NCI-H1105 treated with DMSO at 0.1 percent for 48 hours (cell line): ENCODE measurements at regions not wholly inside any gene's neighbourhood (a gene's known extent, or its start where the extent isn't known, plus 50 kb on each side); places are given as distances from the start of the nearest gene placed in this dataset.
"Not testable (repeated sequence)": the region's sequence is repeated elsewhere in the genome, so short reads cannot be mapped to it uniquely, and the experiment has no call there.

Experiments
- DNase-seq: peaks from one replicate; lab custom pipeline; 2025; lab: John Stamatoyannopoulos, UW

DNA sequence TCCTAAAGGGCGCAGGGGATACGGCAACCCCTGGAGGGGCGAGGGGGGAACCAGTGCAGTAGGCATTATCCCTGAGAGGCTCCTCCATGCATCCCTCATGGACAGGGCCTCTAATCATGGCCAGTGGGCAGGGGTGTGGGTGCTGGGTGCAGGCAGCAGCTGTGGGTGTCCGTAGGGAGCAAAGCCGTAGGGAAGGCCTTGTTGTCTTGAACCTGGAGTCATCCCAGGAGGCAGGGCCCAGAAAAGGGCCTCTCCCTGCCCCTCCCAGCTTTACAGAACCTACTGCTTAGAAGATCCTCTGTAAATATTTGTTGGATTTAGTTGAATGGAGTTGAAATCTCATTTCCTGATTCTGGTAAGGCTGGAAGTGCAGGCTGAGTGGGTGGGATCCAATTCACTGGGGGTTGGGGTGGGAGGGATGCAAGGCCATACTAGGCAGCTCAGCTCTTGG lies 207.0 kb upstream of the HAAO start:
- DNase-seq: no peak

DNA sequence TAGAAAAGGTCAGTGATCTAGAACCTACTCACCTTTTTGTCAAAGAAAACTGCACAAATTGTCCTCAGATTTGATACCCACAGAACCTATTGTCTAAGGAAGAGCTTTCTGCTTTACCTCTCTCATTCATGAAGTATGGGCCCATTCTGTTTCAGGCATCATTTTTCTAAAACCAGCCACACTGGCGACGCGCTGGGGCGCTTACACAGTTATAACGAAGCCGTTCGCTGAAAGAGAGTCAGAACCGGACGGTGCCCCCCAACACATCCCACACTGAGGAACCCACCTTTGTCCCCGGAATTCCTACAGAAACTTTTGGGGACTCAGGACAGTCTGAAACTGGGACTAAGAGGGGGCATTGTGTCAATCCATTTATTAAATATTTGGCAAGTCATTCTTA lies 206.3 kb upstream of the HAAO start:
- no peak for DNase-seq

DNA sequence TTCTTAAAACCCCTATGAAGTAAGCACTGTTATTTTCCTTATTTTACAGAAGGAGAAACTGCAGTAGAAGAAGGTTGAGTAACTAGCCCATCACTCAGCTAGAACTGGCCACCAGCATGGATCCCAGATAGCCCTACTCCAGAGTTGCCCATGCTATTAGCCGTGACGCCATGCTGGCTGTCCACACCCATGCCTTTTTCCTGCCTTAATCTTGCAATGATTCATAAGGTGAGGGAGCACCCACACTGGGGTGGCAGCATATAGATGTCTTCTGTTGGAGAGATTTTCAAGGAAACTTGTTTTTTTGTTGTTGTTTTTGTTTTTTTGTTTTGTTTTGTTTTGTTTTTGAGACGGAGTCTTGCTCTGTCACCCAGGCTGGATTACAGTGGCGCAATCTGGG lies 204.1 kb upstream of the HAAO start:
- no peak for DNase-seq

DNA sequence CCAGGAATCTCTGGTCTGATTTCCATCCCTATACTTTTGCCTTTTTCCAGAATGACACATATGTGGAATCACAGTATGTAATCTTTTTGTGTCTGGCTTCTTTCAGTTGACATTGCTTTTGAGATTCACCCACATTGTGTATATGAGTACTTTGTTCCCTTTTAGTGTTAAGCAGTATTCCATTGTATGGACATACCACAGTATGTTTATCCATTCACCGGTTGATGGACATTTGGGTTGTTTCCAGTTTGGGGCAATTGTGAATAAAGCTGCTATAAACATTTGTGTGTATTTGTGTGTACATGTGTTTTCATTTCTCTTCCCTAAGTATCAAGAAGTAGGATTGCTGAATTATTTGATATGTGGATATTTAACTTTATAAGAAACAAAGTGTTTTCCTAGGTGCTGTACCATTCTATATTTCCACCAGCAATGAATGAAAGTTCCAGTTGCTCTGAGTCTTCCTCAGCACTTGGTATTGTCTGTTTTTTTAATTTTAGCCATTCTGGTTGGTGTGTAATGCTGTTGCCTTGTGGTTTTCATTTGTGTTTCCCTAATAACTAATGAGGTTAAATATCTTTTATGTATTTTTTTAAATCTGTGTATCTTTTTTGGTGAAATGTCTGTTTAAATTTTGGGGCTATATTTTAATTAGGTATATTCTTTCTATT lies 203.5 kb upstream of the HAAO start:
- DNase-seq: no peak

DNA sequence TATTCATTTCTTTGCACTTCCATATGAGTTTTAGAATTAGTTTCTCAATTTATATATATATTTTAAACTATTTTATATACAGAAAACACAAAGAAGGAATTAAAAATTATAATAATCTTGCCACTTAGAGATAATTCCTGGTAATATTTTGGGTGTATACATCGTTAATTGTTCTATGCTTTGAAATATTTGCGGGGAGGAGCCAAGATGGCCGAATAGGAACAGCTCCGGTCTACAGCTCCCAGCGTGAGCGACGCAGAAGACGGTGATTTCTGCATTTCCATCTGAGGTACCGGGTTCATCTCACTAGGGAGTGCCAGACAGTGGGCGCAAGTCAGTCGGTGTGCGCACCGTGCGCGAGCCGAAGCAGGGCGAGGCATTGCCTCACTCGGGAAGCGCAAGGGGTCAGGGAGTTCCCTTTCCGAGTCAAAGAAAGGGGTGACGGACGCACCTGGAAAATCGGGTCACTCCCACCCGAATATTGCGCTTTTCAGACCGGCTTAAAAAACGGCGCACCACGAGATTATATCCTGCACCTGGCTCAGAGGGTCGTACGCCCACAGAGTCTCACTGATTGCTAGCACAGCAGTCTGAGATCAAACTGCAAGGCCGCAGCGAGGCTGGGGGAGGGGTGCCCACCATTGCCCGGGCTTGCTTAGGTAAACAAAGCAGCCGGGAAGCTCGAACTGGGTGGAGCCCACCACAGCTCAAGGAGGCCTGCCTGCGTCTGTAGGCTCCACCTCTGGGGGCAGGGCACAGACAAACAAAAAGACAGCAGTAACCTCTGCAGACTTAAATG lies 197.1 kb upstream of the HAAO start:
- DNase-seq: peak; percentile 1

DNA sequence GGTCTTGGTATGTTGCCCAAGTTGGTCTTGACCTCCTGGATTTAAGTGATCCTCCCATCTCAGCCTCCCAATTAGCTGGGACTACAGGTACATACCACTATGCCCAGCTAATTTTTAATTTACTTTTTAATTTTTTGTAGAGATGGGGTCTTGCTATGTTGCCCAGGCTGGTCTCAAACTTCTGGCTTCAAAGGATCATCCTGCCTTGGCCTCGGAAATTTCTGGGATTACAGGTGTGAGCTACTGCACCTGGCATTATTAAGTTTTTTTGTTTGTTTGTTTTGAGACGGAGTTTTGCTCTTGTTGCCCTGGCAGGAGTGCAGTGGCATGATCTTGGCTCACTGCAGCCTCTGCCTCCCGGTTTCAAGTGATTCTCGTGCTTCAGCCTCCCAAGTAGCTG lies 195.7 kb upstream of the HAAO start:
- not testable (repeated sequence) for DNase-seq

DNA sequence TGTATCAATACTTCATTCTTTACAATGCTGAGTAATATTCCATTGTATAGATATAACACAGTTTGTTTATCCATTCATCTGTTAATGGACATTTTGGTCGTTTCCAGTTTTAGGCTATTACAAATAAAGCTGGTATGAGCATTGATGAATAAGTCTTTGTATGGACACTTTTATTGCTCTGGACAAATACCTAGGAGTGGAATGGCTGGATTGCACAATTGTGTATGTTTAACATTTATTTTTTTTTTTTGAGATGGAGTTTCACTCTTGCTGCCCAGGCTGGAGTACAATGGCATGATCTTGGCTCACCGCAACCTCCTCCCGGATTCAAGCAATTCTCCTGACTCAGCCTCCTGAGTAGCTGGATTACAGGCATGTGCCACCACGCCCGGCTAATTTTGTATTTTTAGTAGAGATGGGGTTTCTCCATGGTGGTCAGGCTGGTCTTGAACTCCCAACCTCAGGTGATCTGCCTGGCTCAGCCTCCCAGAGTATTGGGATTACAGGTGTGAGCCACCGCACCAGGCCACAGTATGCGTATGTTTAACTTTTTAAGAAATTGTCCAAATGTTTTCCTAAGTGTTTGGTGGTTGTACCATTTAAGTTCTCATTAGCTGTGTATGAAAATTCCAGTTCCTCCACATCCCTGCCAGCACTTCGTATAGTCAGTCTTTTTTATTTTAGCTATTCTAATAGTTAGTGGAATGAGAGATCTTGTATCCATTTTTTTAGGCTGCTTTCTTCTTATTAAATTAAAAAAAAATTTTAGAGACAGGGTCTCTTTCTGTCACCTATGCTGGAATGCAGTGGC lies 194.9 kb upstream of the HAAO start:
- no peak for DNase-seq

DNA sequence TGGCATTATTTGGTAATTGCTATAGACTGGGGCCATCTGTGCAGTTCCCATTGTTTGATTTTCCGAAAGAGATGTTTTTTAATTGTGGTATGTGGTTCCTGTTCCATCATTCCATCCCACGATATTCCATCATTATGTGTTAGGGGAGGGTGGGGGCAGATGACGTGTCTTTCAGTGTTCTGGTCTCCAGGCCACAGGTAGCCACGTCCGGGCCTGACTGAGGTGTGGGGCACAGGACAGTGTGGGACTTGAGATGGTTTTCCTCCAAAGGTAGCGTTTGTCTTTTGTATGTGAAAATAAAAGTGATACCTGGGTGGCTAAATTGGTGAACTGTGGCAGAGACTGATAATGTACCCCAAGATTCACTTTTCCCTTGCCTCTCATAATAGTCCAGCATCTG lies 192.2 kb upstream of the HAAO start:
- no peak for DNase-seq

DNA sequence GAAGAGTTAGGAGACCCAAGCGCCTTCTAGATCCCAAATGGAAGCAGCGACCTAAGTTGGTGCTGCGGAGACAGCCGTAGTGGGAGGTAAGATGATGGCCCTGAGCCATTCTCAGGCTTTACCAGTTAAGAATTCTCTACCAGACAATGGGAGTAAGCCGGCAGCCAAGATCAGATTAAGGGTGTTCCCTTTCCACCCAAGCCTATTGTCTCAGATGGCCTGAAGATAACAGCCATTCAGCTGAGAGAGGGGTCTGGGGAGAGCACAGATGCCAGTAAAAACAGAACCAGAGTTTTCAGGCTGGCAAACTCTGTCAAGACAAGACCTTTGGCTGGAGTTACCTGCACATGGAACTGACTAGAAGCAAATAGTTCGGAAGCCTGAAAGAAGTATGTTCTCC lies 191.7 kb upstream of the HAAO start:
- no peak for DNase-seq

DNA sequence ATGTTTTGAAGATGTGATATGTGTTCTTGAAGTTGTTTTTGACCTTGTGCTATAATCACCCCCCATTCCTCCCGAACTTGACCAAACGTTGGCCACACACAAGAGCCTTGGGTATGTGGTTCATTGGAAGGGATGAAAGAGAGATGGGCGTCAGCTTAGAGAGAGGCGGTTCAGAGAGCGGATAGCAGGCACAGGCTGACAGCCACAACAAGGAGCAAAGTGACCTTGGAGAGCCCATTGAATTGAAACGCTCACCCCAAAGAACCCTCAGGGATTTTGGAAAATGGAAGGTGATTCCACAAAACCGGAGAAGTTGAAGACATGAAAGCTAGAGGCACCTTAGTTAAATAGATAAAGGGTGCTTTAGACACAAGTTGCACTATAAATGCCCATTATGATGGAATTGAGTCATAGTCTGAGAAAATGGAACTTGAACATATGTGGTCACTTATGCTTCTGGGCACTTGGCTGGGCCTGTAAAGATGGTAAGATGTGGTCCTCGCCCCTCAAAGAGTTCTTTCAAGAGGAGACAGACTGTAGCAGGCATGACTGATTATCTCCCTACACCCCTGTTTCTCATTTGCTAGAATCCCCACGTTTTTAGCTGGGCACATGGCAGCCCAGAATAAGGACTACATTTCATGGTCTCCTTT lies 188.5 kb upstream of the HAAO start:
- DNase-seq: no peak

DNA sequence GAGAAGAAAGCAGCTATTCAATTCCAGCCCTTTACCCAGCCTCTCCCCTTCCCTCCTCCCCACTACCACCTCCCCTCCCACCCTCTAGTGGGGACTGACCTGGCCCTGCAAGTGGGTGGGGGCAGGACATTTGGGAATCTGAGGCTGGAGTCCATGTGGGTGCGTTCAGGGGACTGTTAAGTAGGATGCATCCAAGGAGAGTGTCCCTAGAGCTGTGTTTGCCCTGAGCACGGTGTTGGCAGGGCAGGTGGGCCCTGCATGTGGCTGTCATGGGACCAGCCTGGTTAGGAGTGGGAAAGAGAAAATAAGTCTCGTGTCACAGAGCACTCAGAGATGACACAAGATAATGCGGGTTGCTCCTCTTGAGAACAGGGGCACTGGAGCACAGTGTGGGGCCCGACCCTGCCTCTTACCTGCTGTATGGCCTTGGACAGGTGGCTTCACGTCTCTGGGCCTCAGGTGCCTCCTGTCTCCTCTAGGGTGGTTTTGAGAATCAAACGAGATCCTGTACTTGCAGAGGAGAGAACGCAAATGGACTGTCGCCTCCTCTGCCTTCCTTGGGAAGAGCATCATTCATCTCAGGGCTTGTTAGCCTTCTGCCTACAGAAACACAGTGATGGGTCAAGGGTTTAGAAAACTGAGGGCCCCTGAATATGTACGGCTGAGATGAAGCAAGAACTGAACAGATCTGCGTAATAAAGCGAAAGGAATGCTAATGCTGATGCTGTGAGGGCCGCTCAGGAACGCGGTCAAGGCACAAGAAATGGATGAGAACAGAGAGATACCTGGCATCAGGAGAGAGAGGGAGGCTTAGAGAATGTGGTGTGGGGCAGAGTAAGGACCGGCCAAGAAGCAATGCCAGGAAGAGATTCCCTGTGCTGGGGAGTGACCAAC lies 187.7 kb upstream of the HAAO start:
- no peak for DNase-seq

DNA sequence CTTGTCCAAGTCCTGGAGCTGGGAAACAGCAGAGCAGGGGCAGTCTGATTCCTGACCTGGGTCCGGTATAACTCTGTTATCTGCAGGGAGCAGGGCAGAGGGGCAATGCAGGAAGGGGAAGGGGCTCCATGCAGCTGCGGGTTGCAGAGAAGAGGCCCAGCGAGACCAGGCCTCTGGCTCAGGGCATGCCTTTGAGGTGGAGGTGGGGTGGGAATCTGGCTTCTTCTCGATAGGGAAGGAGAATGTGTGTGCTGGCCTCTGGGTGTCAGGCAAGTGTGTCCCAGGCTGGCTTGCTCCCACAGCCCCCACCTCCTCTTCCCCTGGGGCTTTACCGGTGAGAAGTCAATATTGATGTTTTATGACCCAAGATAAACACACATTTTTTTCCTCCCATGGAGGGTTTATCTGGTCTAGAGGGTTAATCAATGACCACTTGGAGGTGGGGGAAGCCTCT lies 187.1 kb upstream of the HAAO start:
- DNase-seq: no peak

DNA sequence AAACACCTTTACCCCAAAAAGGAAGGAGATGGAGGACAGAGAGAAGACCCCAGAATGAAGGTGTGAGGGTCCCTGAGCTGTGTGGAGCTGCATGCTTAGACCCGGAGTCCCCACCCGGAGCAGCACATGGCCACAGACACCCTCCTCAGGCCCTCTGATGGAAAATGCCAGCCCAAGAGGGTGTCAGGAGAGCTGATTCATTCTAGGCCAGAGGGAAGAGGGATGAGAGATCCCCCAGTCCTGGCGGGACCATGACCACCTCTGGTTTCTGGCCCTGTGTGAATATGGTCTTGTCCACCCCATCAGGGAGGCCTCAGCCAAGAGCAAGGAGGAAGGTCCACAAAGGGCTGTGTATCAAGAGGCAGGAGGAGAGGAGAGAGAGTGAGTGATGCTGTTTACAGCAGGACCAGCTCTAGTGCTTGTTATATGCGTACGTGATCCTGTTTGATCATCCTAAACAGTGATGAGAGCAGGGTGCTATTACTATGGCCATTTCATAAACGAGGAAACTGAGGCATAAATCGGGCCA lies 186.6 kb upstream of the HAAO start:
- no peak for DNase-seq

DNA sequence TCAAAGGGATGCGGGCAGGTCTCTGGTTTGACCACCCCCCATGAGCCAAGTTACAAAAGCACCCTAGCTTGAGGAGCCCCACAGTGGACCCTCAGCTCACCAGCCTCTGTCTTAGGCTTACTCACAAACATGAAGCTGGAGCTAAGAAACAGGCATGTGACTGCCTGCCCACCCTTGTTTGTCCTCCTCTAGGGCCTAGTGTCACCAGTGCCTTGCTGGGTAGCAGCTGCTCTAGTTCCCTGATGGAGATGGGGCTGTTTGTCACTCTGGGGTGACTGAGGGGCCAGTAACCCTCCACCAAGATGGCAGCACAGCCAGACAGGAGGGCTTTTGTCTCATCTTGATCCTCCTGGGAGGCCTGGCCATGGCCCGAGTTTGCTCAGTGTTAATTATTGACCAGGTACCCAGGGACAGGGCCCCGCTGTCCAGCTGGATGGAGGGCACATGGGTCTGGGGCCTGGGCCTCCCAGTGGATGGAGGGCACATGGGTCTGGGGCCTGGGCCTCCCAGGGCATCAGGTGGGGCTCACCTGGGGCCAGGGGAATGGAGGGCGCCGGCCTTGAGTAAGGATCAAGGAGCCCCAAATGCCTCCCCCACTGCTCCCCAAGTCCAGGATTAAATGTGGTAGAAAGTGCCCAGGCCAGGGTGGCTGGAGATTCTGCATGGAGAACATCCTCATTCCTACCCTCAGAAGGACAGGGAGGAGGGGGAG lies 185.9 kb upstream of the HAAO start:
- DNase-seq: no peak

DNA sequence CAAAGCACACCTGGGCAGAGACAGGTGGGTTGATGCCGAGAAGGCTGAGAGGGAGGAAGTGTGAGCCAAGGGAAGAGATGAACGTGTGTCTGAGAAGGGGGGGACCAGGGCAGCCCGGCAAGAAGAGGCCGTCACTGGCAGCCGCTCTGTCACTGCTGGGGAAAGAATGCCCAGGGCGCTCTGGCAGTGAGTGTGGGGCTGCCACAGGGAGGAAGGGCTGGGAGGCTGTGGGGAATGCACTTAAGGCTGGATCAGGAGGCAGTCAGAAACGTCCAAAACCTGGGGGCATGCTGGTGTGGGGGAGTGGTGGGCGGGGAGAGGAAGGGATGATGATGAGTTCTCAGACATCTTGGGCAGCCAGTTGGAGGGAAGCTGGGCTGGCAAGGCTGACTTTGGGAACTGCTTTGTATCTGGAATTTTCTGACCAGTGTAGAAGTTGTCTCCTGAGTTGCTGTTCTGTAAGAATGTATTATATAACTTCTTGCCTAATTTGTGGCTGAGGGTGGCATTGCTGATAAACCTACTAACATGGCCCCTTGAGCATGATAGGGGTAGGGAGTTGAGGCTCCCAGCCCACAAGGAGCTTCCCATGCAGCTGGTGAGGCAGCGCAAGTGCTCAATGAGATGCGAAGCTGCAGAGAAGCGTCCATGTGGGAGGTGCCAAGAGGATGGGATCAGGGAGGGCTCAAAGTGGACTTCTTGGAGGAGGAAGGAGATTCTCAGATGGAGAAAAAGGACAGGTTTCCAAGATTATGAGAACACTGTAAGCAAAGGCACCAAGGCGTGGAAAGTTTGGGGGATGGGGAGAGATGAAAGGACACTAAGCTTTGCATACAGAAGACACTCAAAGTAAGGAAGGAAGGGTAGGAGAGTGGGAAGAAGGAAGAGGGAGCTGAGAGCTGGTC lies 185.1 kb upstream of the HAAO start:
- DNase-seq: no peak

DNA sequence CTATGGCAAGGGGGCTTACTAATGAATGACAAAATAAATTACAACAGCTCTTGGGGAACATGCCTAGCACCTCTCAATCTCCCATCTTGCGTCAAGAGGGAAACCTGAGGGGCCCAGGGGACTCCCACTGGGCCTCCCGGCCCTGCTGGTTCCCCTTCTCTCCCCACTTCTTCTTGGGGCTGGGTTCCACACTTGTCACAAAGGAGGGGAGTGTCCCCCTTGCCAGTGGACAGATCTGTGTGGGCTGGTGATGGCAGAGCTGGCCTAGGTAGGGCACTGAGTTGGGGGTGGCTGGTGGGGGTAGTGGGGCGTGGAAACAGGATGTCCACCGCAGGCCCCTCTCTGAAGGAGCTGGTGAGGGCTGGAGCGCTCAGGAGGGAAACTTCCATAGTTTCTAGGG lies 184.0 kb upstream of the HAAO start:
- no peak for DNase-seq

DNA sequence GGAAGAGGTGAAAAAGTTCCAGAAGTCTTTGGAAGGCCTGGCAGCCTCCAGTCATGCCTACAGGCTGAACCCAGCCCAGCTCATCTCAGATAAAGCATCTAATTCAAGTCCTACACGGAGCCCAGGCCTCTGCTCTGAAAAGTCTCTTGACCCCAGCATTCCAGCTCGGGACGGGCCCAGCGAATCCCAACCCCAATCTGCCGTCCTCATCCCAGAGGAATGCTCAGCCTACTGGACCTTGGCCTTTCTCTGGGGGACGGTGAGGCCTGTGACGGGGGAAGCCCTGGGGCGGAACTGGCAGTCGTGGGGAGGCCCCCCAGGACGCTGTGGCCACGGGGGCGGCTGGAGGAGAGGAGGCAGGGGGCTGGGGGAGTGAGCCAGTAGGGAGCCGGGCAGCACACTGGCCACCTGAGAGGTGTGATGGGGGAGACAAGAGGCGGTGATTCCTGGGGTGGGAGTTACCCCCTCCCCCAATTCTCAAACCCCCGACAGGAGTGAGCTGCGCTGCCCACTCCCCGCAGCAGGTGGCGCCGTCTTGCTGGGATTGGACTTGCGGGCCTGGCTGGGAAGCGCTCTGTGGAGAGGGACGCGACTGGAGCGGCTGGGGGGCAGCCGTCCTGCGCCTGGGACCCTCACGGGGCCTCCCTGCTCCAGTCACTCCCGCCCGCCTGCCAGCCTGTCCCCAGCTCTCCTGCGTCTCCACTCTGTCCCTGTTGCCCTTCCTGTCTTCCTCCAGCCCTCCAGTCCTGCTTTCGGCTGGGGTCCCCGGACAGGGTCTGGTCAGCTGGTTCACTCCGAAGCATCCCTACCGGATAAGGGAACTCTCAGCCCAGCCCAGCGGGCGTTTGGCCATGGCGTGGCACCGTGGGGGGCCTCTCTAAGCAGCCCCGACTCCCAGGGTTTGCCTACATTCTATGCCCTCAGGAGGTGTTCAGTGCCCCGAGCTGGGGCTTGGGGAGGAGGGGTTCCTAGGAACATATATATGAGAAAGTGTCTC lies 182.6 kb upstream of the HAAO start:
- peak; percentile 16 for DNase-seq

DNA sequence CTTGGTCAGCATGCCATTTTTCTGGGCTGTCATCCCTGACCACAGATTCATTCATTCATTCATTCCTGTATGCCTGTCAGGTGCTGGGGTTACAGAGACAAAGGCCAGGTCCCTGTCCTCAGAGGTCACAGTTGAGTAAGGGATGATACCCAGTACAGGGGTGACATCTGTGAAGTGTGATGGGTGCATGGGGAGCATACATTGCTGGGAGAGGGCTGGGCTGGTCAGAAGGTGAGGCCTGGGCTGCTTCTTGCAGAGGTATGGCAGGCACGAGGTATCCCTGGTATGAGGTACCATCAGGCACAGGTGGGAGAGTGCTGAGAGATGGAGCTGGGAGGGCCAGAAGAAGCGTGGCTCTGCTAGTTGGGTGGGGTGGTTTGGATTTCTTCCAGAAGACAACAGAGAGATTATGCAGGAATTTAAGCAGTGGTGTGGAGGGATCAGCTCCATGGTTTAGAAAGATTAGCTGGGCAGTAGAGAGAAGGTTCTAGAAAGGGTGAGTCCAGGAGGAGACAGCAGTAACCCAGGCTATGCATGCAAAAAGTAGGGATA lies 181.9 kb upstream of the HAAO start:
- DNase-seq: no peak
